Cerebellar cortex (tissue), 1 donor: ENCODE measurements at regions not wholly inside any gene's neighbourhood (a gene's known extent, or its start where the extent isn't known, plus 50 kb on each side); places are given as distances from the start of the nearest gene placed in this dataset.
"Not testable (repeated sequence)": the region's sequence is repeated elsewhere in the genome, so short reads cannot be mapped to it uniquely, and the experiment has no call there.

ENCODE experiments used
- DNase-seq: peaks from one replicate; pipeline ENCODE4 v3.0.0-alpha.2; 2015; ENCODE audit warnings: low spot score

DNA sequence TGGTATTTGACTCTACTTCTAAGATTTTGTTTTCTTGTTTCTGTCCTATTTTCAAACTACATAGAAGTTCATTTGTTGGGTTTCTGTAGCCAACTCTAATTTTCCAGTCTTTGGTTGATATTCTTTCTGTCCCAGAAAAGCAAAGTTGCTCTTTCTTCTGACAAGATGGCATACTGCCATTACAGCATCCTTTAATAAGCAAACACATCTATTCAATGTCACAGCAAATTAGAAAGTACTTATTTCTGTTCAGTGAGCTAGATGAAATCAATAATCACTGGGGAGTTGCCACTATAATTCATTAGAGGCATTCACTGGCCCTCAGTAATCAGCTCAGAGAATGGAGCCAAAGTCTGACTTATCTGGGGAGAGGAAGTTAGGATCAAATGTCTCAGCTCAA, 1258.0 kb upstream of the IGFBP7 start:
- no peak for DNase-seq

DNA sequence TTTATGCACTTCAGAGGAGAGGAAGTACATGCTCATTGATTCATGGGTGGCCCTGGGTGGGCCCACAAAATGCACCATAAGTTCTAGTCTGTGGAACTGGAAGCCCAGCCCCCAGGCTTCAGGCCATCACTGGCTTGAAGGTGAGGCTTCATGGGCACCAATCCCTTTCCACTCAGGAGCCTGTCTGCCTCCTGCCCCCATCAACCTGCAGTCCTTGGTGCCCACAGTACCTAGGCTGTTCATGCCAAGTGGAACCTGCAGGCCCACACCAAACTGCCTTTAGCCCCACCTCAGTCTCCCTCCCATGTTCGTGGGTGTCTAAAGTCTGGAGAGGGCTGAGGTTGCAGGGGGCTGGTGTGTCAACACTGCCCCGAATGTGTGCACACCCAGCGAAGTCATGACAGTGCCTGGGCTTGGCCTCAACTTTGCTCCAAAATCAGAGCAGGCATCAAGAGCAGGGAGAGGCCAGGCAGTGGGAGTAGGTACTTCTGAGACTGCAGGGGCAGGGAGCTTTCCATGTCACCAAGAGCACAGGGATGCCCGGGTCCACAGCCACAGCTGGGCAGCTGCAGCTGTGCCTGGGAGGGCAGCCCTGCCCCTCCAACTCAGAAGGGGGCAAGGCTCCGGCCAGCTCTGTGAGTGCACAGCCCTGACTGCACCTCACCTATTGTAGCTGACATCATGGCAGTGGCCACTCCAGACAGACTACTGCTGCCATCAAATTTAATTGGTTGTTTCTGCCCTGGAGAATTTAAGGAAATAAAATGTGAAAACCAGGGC, 1250.4 kb upstream of the IGFBP7 start:
- DNase-seq = no peak

DNA sequence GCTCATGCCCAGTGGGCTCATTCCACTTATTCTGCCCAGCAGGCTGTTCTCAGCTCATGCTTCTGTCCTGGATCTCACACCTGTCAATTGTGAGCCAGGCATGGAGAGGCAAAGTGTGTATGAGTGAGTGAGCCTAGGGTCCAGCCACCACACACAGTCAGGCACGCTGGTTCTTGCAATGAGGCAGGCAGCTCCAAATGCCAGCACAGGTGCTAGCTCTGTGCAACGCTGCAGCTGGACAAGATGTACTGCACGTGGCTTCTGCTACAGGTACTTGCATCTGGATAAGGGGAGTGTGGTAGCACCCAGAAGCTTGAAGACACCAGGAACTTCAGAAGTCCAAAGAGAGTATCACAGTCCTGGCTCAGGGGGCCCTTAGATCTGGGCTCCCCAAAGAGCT, 1249.4 kb upstream of the IGFBP7 start:
- no peak for DNase-seq

DNA sequence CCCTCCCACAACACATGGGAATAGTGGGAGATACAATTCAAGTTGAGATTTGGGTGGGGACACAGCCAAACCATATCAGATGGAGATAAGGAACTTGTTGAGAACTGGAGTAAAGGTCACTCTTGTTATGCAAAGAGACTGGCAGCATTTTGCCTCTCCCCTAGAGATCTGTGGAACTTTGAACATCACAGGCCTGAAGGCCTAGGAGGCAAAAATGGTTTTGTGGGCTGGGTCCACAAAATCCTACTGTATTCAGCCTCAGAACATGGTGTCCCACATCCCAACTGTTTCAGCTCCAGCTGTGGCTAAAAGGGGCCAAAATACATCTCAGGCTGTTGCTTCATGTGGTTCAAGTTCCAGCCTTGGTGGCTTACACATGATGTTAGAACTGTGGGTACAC, 1247.8 kb upstream of the IGFBP7 start:
- DNase-seq = no peak

GRCh38 chr4:58325070-58325469, 1214.9 kb upstream of the IGFBP7 start:
- DNase-seq = no peak

DNA sequence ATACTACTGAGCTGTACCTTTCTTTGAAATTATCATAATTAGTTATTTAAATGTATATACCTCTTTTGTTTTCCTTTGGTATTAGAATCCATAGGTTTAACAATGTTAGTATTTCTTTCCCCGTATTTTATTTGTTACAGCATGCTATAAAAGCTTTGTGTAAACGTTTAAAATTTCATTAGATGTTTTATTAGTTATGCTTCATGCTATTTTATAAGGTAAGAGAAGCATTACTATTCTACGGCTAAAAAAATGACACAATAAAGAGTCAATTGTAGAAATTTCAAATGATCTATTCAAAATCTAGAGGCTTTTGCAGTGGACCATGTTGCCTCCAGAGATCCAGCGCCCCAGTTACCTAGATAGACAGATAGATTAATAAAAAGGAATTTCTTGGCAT, 1203.3 kb upstream of the IGFBP7 start:
- no peak for DNase-seq

- DNase-seq = no peak
Measured at GRCh38 chr4:58303456-58303855, 1193.3 kb upstream of the IGFBP7 start.

DNA sequence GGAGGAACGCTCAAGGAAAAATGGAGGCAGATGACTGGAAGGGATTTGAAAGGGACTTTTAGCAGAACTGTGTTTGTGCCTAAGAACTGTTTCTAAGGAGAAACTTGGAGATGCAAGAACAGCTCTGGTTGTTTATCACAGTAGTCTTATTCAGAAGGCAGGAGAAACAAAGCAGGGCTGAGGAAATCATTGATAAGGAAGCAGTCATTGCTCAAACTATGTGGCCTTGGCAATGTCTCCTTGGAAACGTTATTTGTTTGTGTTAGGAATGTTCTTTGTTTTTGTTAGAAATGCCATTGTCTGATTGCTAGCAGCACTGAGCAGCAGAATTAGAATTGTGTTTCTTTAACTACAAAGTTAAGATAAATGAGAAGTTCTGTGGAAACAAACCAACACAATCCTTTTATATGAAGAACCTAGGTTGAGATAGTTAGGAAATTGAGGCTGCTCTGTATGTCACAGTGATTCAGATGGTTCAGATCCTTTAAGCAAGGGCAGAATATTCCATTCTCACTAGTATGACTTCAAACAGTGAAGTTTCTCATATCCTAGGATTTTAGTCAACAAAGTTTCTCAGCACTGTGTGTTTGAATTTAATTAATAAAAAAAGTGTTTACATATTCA, 1191.3 kb upstream of the IGFBP7 start:
- no peak for DNase-seq

GRCh38 chr4:58286335-58286734, 1176.2 kb upstream of the IGFBP7 start:
- no peak for DNase-seq

DNA sequence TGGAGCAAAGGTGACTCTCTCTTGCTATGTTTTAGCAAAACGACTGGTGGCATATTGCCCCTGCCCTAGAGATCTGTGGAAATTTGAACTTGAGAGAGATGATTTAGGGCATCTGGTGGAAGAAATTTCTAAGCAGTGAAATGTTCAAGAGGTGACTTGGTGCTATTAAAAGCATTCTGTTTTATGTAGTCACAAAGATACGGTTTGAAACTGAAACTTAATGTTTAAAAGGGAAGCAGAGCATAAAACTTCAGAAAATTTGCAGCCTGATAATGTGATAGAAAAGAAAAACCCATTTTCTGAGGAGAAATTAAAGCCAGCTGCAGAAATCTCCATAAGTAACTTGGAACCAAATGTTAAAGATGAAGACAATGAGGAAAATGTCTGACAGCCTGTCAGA, 1170.7 kb upstream of the IGFBP7 start:
- DNase-seq = not testable (repeated sequence)

GRCh38 chr4:58275856-58276255, 1165.7 kb upstream of the IGFBP7 start:
- no peak for DNase-seq

DNA sequence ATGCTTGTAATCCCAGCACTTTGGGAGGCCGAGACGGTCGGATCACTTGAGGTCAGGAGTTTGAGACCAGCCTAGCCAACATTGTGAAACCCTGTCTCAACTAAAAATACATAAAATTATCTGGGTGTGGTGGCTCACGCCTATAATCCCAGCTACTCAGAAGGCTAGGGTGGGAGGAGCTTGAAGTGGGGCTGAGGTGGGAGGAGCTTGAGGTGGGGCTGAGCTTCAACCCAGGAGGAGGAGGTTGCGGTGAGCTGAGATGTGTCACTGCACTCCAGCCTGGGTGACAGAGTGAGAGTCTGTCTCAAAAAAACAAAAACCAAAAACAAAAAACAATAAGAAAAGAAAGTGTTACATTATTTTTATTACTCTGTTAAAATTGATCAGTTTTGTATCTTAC, 1164.4 kb upstream of the IGFBP7 start:
- DNase-seq = no peak

DNA sequence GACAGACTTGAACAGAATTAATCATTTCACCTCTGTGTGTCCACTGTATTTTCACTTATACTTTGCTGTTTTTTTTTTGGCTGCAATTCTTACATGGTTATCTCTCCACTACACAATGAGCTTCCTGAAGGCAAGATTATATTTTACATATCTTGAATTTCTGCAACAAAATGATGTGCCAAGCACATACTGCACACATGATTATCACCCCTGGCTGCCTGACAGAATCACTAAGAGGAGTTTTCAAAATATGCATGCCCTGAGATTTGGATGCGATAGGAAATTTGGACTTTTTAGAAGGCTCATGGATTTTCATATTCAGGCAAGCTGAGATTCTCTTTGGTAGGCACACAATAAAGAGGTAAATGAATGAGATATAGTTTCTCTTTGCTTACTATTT, 1162.1 kb upstream of the IGFBP7 start:
- DNase-seq = no peak

DNA sequence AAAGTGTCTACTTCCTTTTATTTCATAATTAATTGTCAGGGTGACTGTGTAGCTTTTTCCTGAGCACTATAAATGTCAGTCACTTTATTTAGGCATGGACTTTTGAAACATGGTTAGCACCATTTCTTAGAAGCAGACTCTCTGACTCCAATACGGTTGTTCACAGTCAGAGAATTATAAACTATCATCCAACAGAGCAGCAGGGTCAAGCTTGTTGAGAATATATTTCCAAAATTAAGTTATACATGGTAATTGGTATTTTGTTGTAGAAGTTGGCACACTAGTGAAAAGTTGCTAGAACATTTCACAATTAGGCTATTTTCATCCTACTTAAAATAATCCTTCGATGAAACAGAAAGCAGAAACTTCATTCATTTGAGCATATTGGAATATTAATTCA, 1155.5 kb upstream of the IGFBP7 start:
- DNase-seq = no peak

DNA sequence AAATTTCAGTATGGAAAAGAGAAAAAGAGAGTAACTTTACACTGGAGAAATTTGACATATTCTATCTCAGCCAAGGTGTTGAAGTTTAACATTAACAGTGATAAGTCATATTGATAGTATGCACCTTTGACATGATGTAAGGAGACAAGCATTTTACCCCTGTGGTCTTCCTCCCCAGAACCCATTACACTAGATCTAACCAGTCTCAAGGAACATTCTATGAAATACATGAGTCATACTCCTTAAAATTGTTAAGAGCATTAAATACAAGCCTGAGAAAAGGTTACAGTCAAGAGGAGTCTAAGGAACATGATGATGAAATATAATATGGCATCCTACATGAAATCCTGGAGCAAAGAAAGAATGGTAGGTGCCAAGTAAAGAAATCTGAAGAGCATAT, 1151.3 kb upstream of the IGFBP7 start:
- no peak for DNase-seq

DNA sequence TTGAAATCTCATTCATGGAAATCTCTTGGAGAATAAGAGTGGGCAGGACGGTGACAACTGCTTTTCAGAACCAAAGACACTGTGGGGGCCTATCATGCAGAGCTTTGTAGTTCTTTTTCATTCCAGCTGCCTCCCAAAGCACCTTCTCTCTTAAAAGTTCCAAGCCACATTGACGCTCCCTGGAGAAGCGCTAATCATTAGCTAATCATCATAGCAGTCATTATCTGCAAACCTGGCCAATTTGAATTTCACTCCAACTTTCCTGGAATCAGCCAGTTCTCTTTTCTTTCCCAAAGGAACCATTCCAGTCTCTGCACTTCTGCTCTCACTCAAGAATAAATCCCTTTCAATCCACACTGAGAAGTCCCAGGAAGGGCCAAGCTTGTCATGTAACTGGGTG, 1144.1 kb upstream of the IGFBP7 start:
- no peak for DNase-seq

- DNase-seq = no peak
Measured at GRCh38 chr4:58252656-58253055, 1142.5 kb upstream of the IGFBP7 start.

DNA sequence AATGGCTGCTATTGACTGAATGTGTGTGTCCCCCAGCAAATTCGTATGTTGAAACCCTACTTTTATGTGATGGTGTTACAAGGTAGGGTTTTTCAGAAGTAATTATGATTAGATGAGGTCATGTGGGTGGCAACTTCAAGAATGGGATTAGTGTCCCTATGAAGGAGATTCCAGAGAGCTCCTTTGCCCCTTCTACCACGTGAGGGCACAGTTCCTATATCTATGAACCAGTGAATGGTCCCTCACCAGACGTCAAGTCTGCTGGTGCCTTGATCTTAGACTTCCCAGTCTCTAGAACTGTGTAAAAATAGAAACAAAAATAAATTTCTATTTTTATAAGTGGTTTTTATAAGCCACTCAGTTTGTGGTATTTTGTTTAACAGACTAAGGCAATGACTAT, 1137.6 kb upstream of the IGFBP7 start:
- no peak for DNase-seq

DNA sequence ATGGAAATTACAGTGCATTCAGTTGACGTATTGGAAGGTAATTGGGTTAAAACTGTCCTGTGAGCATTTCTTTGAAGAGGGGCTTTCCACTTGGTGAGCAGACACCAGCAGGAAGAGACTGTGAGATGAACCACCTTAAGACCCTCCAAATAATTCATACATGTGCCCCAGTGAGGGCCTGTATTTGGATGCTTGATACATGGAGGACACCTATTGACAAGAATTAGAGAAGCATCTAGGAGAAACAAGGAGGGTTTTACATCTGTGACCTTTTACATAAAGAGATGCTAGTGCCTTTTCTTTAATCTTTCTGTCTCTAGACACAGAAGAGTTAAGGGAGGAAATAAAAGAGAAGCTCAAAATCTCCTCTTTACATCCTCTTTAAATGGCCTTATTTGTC, 1115.3 kb upstream of the IGFBP7 start:
- DNase-seq = no peak

DNA sequence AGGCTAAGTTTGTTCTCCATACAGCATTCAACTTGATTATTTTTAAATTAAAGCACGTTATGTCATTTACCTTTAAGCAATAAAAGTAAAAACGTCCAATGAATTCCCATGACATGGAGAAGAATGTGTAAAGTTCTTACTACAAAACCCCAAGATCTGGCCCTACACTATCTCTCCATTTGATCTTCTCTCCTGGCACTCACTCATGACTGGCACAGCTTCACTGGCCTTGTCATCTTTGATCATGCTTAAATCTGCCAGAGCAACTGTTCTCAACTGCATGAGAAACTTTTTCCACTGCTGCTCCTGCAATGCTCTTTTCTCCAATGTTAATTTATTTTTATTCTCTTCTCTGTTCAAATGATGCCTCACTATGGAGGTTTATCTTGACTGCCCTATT, 1109.0 kb upstream of the IGFBP7 start:
- DNase-seq = no peak

DNA sequence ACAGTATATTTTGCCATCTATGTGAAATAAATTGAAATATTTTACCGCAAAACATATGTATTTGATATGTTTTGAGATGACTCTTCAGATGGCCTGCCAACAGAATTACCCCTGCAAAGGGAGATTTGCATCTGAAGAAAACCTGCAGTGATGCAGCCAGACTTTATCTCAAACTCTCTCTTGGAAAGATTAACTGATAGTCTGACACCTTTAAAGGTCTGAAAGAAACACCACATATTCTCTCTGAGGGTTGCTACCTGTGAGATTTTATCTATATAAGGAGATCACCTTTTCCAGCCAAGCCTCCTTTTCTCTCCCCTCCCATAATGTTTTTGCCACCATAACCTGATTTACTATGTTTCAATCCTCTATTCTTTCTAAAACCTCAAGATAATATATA, 1106.3 kb upstream of the IGFBP7 start:
- no peak for DNase-seq

GRCh38 chr4:58214376-58214775, 1104.2 kb upstream of the IGFBP7 start:
- DNase-seq = no peak

DNA sequence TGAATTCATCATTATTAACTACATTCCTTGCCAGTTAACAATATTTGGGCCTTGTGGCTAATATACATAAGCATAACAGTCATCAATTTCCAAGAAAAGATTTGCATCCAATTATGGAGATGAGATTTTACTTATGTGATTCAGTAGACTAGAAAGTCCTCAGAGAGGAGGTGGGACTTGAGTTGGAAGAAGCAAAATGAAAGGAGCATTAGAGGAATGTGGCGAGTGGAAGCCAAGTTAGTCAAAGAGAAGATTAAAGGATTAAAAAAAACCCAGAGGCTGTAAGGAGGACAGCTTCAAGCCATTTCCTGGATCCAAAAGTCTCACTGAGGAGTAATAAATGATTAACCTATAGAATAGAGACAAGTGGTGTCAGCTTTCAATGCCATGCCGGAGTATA, 1099.4 kb upstream of the IGFBP7 start:
- no peak for DNase-seq

DNA sequence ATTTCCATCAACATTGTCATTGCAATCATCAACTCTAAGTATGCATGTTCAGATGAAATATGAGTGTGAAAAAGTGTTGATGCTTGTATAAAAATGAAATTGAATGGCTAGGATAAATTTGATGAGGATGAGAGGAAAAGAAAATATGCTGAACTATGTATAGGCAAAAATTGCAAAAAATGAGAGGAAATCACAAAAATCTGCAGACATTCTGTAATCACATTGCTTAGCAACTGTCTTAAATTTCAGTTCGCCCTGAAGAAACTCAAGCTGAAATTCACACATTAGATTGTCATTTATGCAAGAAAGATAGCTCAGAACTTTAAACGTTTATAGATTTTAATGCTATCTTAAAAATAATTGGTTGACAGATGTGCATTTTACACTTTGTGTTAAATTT, 1098.8 kb upstream of the IGFBP7 start:
- DNase-seq = no peak
